HG03103 (cell line): ENCODE measurements at regions not wholly inside any gene's neighbourhood (a gene's known extent, or its start where the extent isn't known, plus 50 kb on each side); places are given as distances from the start of the nearest gene placed in this dataset.

Experiments used
- ATAC-seq: cut with Tn5 transposase; IDR thresholded peaks from one replicate; pipeline ENCODE4 v1.9.1; 2021; ENCODE audit warnings: low read depth; ENCODE audit not compliant: unreplicated experiment

DNA sequence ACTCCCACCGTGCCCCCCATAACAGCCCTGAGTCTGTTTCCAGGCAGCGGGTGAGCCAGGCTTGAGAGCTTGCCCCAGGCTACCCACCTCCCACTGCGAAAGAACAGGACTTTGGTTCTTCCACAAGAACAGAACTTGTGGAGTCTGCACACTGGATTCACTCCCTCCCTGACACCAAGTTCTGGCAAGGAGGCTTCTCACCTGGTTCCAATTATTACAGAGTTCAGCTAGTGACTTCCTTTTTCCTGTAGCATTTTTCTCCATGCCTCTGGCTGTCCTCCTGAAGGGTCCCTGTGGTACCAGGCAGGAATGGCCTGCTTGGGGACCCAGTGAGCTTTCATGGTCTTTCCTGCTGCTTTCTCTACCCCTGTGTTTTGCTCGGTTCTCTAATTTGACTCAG, 208.6 kb upstream of the SFRP2 start:
- ATAC-seq = no peak

DNA sequence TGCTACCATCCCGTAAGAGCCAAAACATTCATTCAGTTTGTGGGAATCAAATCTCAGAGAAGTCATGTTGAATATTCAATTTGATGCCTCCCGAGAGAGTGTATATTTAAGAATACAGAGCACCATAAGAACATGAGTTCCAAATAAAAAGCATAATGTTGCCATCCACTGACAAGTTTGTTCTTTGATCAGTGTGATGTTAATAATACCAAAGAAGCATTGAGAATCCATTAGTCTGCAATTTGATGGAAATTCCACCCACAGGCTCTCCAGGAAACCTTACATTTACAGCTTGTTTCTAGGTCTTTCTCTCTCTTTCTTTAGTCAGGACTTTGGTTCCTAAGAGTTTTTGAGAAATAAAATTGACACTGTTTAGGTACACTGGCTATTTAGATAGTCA, 200.6 kb upstream of the SFRP2 start:
- no peak for ATAC-seq

DNA sequence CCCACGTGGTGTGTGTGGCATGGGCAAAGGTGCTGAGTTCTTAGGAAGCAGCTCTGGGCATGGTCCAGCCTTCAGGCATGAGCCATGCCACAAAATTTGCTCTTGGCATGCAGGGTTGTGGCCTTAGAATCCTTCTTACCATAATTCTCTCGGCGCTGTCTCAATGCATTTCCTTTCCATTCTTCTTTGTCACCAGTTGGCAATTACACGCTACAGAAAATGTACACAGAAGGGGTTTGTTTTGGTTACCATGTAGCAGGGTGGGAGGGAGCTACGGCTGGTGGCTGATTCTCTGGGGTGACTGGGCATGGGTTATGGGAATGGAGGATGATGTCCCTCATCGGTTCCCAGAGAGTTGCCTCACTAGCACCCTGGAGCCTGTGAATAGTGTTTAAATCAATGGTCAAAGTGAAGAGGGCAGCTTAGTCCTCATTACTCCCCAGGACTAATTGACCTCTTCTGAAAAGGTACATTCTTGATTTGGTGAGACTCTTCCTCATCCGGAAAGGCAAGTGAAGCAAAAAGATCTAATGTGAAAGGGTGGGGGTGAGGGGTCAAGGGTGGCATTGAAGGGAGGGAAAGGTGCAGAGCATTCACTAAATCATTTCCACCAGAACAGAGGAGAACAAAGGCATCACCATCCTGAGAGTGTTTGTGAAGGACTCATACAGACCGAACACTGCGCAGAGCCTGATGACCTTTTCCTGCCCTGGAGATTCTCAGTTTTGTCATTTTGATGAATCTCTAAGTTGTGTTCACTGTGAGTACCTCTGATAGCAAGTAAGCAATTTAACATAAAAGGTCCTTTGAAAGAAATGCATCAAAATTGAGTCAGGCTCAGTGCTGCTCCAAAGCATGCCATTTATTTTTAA, 199.8 kb upstream of the SFRP2 start:
- ATAC-seq = no peak

GRCh38 chr4:153987291-153987690, 198.4 kb upstream of the SFRP2 start:
- ATAC-seq = no peak

DNA sequence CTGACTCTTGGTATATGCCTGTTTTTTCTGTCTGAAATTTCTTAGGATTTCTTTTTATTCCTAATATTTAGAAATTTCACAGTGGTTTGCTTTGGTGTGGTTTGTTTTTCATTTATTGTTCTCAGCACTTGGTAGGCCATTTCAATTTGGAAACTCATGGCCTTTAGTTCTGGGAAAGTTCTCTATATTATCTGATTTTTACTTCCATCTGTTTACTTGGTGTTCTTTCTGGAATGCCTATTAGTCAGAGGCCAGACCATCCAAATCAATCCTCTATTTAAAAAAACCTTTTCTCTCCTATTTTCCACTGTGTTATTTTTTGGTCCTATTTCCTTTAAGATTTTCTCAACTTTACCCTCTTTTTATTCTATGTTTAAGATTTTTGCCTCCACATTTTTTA, 188.1 kb upstream of the SFRP2 start:
- ATAC-seq = no peak

- ATAC-seq = no peak
Observed at GRCh38 chr4:153974452-153974851, 185.6 kb upstream of the SFRP2 start.

- no peak for ATAC-seq
Observed at GRCh38 chr4:153973942-153974341, 185.1 kb upstream of the SFRP2 start.

GRCh38 chr4:153971899-153972298, 183.0 kb upstream of the SFRP2 start:
- no peak for ATAC-seq

- ATAC-seq = no peak
Observed at GRCh38 chr4:153970169-153970568, 181.3 kb upstream of the SFRP2 start.

- no peak for ATAC-seq
Observed at GRCh38 chr4:153969542-153969941, 180.7 kb upstream of the SFRP2 start.

DNA sequence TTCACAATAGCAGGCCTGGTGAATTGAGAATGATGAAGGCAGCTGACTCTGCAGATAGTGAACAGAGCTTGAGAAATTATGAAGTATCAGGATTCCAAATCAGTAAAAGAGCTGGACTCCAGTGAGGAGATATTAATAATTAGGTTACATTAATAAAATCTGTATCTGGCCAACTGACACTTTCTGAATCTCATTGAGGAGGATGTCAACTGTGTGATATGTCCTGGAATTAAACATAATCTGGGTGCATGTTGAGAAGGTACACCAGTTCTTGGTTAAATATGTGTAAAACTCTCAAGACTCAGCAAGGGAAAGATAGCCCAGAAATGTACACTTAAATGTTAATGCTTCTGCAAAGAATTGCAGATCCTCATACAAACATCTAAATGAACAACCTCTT, 177.8 kb upstream of the SFRP2 start:
- ATAC-seq = no peak

DNA sequence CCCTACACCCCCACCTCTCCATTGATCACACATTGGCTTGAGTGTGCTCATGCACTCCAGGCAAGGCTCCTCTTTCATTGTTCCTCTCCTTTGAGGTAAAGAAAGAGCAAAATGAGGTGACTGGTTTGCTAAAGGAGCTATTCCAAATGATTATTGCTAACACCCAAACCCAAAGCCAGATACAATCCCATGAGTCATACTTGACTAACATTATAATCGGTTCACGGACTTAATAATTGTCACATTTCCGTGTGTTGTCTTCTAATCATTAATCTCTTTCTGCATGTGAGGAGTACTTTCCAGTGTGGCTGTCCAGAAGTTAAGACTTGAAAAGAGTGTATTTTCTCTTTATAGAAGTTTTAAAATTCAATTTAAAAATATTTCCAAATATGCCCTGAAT, 174.3 kb upstream of the SFRP2 start:
- no peak for ATAC-seq

- ATAC-seq = no peak
Observed at GRCh38 chr4:153962311-153963039, 173.6 kb upstream of the SFRP2 start.

GRCh38 chr4:153955327-153955726, 166.4 kb upstream of the SFRP2 start:
- ATAC-seq = no peak

GRCh38 chr4:153954654-153955053, 165.8 kb upstream of the SFRP2 start:
- ATAC-seq = no peak

- peak; percentile 73 for ATAC-seq
Observed at GRCh38 chr4:153950100-153950979, 161.5 kb upstream of the SFRP2 start.

DNA sequence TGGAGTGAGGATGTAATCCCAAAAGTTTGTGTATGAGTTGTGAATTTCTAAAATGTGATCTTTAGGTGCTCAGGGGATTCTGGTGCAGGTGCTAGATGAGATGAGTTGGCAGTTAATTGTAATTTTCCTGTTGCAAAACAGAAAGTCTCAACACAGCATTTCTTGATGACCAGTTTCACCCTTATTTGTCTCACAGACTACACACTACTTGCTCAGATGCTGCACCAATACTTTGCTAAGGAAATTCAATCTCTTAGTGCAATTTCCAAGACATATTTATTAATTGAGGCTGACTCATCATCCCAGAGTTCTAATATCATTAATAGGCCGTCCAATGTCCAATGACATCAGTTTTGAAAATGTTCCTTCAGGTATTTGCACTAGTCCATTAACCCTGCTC, 159.2 kb upstream of the SFRP2 start:
- ATAC-seq = no peak

DNA sequence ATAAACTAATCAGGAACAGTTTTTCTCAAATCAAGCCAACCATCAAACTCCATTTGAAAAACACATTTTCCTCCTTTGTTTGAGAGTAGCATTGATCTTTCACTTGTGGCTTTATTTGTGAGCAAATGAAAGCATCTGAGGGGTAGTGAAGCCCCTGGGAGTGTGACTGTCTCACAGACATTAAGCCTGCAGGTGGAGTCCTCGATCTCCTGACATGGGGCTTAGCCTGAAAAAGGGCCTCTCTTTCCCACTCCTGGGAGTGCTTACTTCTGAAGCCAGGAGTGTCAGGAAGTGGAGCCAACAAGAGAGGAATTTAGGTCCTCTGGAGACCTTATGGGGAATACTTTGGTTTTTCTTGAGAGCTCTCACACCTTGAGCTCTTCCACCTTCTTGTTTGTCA, 158.2 kb upstream of the SFRP2 start:
- no peak for ATAC-seq

- ATAC-seq = no peak
Observed at GRCh38 chr4:153945704-153946103, 156.8 kb upstream of the SFRP2 start.

GRCh38 chr4:153943738-153944415, 155.0 kb upstream of the SFRP2 start:
- no peak for ATAC-seq
